COLO829 (cell line): ENCODE measurements at regions not wholly inside any gene's neighbourhood (a gene's known extent, or its start where the extent isn't known, plus 50 kb on each side); places are given as distances from the start of the nearest gene placed in this dataset.

ENCODE experiments used
- DNase-seq: peaks from one replicate; pipeline ENCODE4 v3.0.0; 2012; ENCODE audit warnings: low spot score

GRCh38 chr11:98871690-98872089 lies 149.1 kb upstream of the CNTN5 start:
- no peak for DNase-seq

- no peak for DNase-seq
These were observed 146.7 kb upstream of the CNTN5 start for GRCh38 chr11:98874050-98874449.

DNA sequence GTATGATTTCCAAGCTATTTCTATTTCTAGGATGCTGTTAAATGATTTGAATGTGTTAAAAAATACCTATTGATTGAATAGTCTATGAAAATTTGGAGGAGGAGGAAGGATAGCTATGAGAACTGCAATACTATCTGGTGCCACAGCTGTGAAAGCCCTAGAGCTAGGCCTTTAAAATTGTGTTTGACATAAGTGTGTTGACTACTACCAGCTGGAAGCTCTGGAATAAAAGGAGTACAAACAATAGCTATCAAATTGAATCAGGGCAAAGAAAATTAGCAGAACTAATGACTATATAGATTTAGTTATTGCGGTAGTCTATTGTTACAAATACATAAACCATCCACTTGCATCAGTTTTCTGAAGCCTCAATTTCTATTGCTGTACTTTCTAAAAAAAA lies 124.8 kb upstream of the CNTN5 start:
- no peak for DNase-seq

GRCh38 chr11:98940913-98941312 lies 79.8 kb upstream of the CNTN5 start:
- DNase-seq: no peak

DNA sequence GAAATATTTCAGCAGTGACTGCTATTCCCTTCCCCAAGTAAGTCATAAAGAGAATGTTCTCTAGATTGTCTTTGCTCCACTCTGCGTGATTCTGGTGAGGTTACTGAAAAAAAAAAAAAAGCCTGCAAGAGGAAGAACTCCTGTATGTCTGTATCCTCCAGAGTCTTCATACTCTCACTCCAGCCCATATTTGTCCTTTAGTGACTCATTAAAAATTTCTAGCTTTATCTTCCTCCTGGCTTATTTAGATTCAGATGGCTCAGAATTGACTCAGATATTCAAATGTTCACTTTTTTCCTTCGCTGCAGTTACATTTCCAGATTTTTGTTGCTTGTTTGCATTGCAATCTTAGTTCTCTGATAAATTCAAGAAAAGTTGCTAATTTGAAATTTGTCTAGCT lies 76.3 kb upstream of the CNTN5 start:
- DNase-seq: no peak

DNA sequence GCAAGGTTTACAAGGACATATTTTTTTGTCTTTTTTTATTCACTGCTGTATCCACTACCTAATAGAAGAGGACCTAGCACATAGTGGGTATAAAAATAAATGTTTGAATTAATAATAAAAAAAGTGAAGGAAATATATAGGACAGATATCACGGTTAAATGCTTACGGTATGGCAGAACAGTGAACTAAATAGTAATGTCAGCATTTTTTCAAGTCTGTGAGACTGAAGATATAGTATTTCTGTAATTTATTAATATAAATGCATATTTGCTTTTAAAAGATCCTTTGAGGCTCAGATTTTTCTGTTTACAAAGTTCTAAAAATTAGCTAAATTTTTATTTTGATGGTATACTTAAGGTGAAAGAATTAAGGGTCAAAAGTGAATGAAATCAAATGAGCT lies 68.6 kb upstream of the CNTN5 start:
- DNase-seq: no peak

- DNase-seq: no peak
These were observed 65.2 kb upstream of the CNTN5 start for GRCh38 chr11:98955551-98955950.

- DNase-seq: no peak
These were observed 56.6 kb upstream of the CNTN5 start for GRCh38 chr11:98964146-98964545.

GRCh38 chr11:98965358-98965757 lies 55.4 kb upstream of the CNTN5 start:
- no peak for DNase-seq

DNA sequence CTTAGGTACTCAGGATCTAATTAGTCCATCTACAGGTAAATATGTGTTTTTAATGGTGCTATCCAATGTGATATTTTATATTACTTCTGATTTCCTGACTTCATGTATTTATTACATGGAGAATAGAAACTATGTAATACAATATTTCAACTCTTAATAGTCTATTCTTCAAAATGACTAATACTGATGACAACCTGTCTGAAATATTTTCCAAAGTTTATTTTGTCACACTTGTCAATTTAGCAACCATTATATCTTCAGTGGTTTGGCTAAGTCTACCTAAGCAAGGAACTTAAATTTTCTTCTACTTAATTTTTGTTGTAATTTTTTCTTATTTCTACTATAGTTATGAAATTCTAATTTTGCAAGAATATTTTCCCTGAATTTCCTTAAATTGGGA lies 55.0 kb upstream of the CNTN5 start:
- DNase-seq: no peak

DNA sequence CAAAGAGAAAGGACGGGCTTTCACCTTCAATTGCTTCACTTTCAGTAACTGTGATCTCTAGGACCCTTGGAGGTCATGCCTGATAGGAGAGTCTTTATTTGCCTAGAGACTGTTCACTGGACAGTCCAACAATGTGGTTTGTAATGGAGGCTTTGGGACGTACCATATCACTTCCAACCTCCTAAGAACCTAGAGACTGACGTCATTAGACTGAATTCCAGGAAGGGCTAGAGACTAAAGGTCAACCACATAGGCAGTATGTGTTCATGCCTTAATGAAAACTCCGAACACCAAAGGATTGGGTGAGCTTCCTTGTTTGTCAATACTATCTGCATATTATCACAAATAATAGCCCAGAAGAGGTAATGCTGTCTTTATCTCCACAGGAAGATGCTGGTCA lies 53.7 kb upstream of the CNTN5 start:
- DNase-seq: no peak
